MM.1S (cell line): ENCODE measurements at regions not wholly inside any gene's neighbourhood (a gene's known extent, or its start where the extent isn't known, plus 50 kb on each side); places are given as distances from the start of the nearest gene placed in this dataset.

Experiments used
- DNase-seq: peaks from one replicate; pipeline ENCODE4 v3.0.0-alpha.2; 2015
- H2AFZ ChIP-seq: fragments of 300-600 bp; sonication (generic); 2 replicates; pipeline ENCODE4 v1.6.0; 2016; ENCODE audit warnings: antibody characterized with exemption, low read length
- H3F3A ChIP-seq: fragments of 300-600 bp; sonication (generic); 2 replicates; pipeline ENCODE4 v1.6.1; 2016; ENCODE audit warnings: mild to moderate bottlenecking, antibody characterized with exemption, low read length, moderate library complexity, mixed read lengths; ENCODE audit not compliant: insufficient read depth
- H3K27ac ChIP-seq: fragments of 300-600 bp; sonication (generic); 2 replicates; pipeline ENCODE4 v1.5.1; 2016; ENCODE audit warnings: mild to moderate bottlenecking, low read length
- H3K27me3 ChIP-seq: fragments of 300-600 bp; sonication (generic); replicated peaks from 2 replicates; pipeline ENCODE4 v1.6.0; 2016; ENCODE audit warnings: low read length; ENCODE audit not compliant: insufficient read depth
- H3K36me3 ChIP-seq: fragments of 300-600 bp; sonication (generic); replicated peaks from 2 replicates; pipeline ENCODE4 v1.6.1; 2016; ENCODE audit warnings: mild to moderate bottlenecking, low read length, mixed read lengths; ENCODE audit not compliant: insufficient read depth
- H3K4me1 ChIP-seq: fragments of 300-600 bp; sonication (generic); 2 replicates; pipeline ENCODE4 v1.6.1; 2016; ENCODE audit warnings: low read length, mixed read lengths
- H3K4me2 ChIP-seq: fragments of 300-600 bp; sonication (generic); 2 replicates; pipeline ENCODE4 v1.6.0; 2016; ENCODE audit warnings: low read depth, low read length
- H3K4me3 ChIP-seq: fragments of 300-600 bp; sonication (generic); 2 replicates; pipeline ENCODE4 v1.5.1; 2016; ENCODE audit warnings: low read length, mixed read lengths
- H3K79me2 ChIP-seq: fragments of 300-600 bp; sonication (generic); 2 replicates; pipeline ENCODE4 v1.6.1; 2016; ENCODE audit warnings: mixed run types, low read length, mixed read lengths
- H3K9ac ChIP-seq: fragments of 300-600 bp; sonication (generic); 2 replicates; pipeline ENCODE4 v1.6.1; 2016; ENCODE audit warnings: low read length, mixed read lengths
- H3K9me2 ChIP-seq: fragments of 300-600 bp; sonication (generic); replicated peaks from 2 replicates; pipeline ENCODE4 v1.6.1; 2016; ENCODE audit warnings: mild to moderate bottlenecking, low read length, mixed read lengths; ENCODE audit not compliant: insufficient read depth
- H3K9me3 ChIP-seq: fragments of 300-600 bp; sonication (generic); replicated peaks from 2 replicates; pipeline ENCODE4 v1.6.1; 2016; ENCODE audit warnings: mild to moderate bottlenecking, low read length, mixed read lengths; ENCODE audit not compliant: insufficient read depth
- H4K20me1 ChIP-seq: fragments of 300-600 bp; sonication (generic); 2 replicates; pipeline ENCODE4 v1.6.1; 2016; ENCODE audit warnings: mild to moderate bottlenecking, low read length, moderate library complexity, mixed read lengths; ENCODE audit not compliant: insufficient read depth
- EZH2 ChIP-seq: fragments of 300-600 bp; sonication (generic); optimal IDR thresholded peaks from 2 replicates; pipeline ENCODE3; 2017; ENCODE audit warnings: low read depth, mild to moderate bottlenecking, antibody characterized with exemption, low read length, mixed read lengths
- EZH2phosphoT487 ChIP-seq: fragments of 300-600 bp; sonication (generic); IDR thresholded peaks from 2 replicates; pipeline ENCODE4 v1.6.1; 2018; ENCODE audit warnings: antibody characterized with exemption, low read length
- TF ChIP-seq, protein P1 (sequence below): fragments of 300-600 bp; sonication (generic); IDR thresholded peaks from 2 replicates; pipeline ENCODE4 v1.5.1; 2016; ENCODE audit warnings: antibody characterized with exemption, low read length, mixed read lengths

GRCh38 chr5:105794578-105794977 lies 1876.2 kb downstream of the EFNA5 start:
- H3K4me1 ChIP-seq: no peaks in the 10 kb centered on the region
- H3K27me3 ChIP-seq: no peaks in the 10 kb centered on the region
- no peaks in the 10 kb centered on the region for H3K36me3 ChIP-seq
- no peak overlapping the region for H2AFZ ChIP-seq
- no peaks in the 10 kb centered on the region for H3K9me3 ChIP-seq
- TF ChIP-seq, protein P1, sequence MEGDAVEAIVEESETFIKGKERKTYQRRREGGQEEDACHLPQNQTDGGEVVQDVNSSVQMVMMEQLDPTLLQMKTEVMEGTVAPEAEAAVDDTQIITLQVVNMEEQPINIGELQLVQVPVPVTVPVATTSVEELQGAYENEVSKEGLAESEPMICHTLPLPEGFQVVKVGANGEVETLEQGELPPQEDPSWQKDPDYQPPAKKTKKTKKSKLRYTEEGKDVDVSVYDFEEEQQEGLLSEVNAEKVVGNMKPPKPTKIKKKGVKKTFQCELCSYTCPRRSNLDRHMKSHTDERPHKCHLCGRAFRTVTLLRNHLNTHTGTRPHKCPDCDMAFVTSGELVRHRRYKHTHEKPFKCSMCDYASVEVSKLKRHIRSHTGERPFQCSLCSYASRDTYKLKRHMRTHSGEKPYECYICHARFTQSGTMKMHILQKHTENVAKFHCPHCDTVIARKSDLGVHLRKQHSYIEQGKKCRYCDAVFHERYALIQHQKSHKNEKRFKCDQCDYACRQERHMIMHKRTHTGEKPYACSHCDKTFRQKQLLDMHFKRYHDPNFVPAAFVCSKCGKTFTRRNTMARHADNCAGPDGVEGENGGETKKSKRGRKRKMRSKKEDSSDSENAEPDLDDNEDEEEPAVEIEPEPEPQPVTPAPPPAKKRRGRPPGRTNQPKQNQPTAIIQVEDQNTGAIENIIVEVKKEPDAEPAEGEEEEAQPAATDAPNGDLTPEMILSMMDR: no peak
- TF ChIP-seq EZH2phosphoT487 (no peak), EZH2 (no peak)
- no peak overlapping the region for H3K4me3 ChIP-seq
- no peaks in the 10 kb centered on the region for H3F3A ChIP-seq
- H3K9ac ChIP-seq: no peak overlapping the region
- H3K9me2 ChIP-seq: no peaks in the 10 kb centered on the region
- no peak overlapping the region for H3K4me2 ChIP-seq
- H3K79me2 ChIP-seq: no peaks in the 10 kb centered on the region
- no peak overlapping the region for H3K27ac ChIP-seq
- no peaks in the 10 kb centered on the region for H4K20me1 ChIP-seq
- DNase-seq: no peak

- Histone ChIP-seq H3K4me3 (no peak overlapping the region), H3K27ac (no peak overlapping the region), H3K4me1 (no peaks in the 10 kb centered on the region), H3K9ac (no peak overlapping the region), H3K27me3 (no peaks in the 10 kb centered on the region), H2AFZ (no peak overlapping the region), H3K79me2 (no peaks in the 10 kb centered on the region), H3K4me2 (no peak overlapping the region), H3F3A (no peaks in the 10 kb centered on the region), H3K9me3 (no peaks in the 10 kb centered on the region), H3K9me2 (no peaks in the 10 kb centered on the region), H3K36me3 (no peaks in the 10 kb centered on the region), H4K20me1 (no peaks in the 10 kb centered on the region)
- no peak for DNase-seq
- no peak for TF ChIP-seq EZH2phosphoT487
- TF ChIP-seq EZH2: no peak
- TF ChIP-seq, protein P1: no peak
Measured at GRCh38 chr5:105789246-105789645, 1881.5 kb downstream of the EFNA5 start.

DNA sequence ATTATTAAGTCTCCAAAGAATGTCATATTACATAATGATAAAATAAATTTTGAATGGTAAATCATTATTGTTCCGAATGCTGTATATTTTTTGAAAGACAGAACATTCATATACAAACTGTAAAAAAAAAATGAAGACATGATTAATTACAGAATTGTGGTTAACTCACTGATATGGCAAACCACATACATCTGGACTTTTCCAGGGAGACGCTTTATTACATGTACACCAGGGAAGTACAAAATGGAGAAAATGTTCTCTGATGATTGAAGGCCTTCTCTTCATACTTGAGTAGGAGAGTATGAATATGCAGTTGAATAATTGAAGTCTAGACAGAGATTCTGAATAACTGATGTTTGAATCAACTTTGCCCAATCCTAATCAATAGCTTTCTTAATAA lies 1886.9 kb downstream of the EFNA5 start:
- Histone ChIP-seq H3K27me3 (no peaks in the 10 kb centered on the region), H3K9me3 (no peaks in the 10 kb centered on the region), H3K9me2 (no peaks in the 10 kb centered on the region), H3K79me2 (no peaks in the 10 kb centered on the region), H3K27ac (no peak overlapping the region), H4K20me1 (no peaks in the 10 kb centered on the region), H3K36me3 (no peaks in the 10 kb centered on the region), H3F3A (no peaks in the 10 kb centered on the region), H2AFZ (no peak overlapping the region), H3K4me2 (no peak overlapping the region), H3K4me3 (no peak overlapping the region), H3K9ac (no peak overlapping the region), H3K4me1 (no peaks in the 10 kb centered on the region)
- TF ChIP-seq EZH2phosphoT487: no peak
- TF ChIP-seq, protein P1: no peak
- no peak for TF ChIP-seq EZH2
- DNase-seq: no peak
